Right lobe of liver (tissue), 4 donors: ENCODE measurements at regions not wholly inside any gene's neighbourhood (a gene's known extent, or its start where the extent isn't known, plus 50 kb on each side); places are given as distances from the start of the nearest gene placed in this dataset.

Experiments
- POLR2A ChIP-seq: fragments of 450-650 bp; IDR thresholded peaks from one replicate; pipeline ENCODE4 v1.6.1; 2017; ENCODE audit warnings: antibody characterized with exemption, mild to moderate bottlenecking
- TF ChIP-seq, protein P1 (sequence below), 4 donors: fragments of 200-600 bp in 3 of 4; fragments of 450-650 bp in 1 of 4; IDR thresholded peaks; one replicate each; pipeline versions ENCODE4 v1.5.1 to v1.8.0; 2016 to 2022; ENCODE audit warnings: antibody characterized with exemption in 4 of 4, mild to moderate bottlenecking in 2 of 4
- donor health status: DM: no; HTN: no; CAD: no.
- donor health status: DM: no; HTN: no; CAD: no.
- donor health status: DM: no; HTN: yes; CAD: no.

DNA sequence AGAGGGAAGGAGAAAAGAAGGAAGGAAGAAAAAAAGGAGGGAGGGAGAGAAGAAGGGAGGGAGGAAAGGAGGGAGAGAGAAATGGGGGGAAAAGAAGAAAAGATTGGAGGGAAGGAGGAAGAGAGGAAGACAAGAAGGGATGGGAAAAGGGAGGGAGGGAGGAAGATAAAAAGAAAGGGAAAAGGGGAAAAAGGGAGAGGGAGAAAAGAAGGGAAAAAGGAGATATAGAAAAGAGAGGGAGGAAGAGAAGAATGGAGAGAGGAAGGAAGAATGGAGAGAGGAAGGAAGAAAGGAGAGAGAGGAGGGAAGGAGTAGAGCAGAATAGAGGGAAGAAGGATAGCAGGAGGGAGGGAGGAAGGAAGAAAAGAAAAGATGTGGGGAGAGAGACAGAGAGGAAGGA is 334.6 kb downstream of the TSHZ3 start:
- TF ChIP-seq, protein P1, sequence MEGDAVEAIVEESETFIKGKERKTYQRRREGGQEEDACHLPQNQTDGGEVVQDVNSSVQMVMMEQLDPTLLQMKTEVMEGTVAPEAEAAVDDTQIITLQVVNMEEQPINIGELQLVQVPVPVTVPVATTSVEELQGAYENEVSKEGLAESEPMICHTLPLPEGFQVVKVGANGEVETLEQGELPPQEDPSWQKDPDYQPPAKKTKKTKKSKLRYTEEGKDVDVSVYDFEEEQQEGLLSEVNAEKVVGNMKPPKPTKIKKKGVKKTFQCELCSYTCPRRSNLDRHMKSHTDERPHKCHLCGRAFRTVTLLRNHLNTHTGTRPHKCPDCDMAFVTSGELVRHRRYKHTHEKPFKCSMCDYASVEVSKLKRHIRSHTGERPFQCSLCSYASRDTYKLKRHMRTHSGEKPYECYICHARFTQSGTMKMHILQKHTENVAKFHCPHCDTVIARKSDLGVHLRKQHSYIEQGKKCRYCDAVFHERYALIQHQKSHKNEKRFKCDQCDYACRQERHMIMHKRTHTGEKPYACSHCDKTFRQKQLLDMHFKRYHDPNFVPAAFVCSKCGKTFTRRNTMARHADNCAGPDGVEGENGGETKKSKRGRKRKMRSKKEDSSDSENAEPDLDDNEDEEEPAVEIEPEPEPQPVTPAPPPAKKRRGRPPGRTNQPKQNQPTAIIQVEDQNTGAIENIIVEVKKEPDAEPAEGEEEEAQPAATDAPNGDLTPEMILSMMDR (IDR thresholded peaks at IDR 0.05): no peak
- no peak for TF ChIP-seq POLR2A
